HG03520 (cell line): ENCODE measurements at regions not wholly inside any gene's neighbourhood (a gene's known extent, or its start where the extent isn't known, plus 50 kb on each side); places are given as distances from the start of the nearest gene placed in this dataset.

ENCODE experiments used
- ATAC-seq: cut with Tn5 transposase; IDR thresholded peaks from one replicate; pipeline ENCODE4 v1.9.1; 2021; ENCODE audit warnings: mild to moderate bottlenecking, moderate library complexity; ENCODE audit not compliant: unreplicated experiment

- no peak for ATAC-seq
Observed at GRCh38 chr12:47024463-47024862, 55.0 kb upstream of the PCED1B start.

- no peak for ATAC-seq
Observed at GRCh38 chr12:47025349-47025748, 54.1 kb upstream of the PCED1B start.

- ATAC-seq: no peak
Observed at GRCh38 chr12:47025798-47026197, 53.6 kb upstream of the PCED1B start.

- no peak for ATAC-seq
Observed at GRCh38 chr12:47026291-47026690, 53.1 kb upstream of the PCED1B start.
